Suprapubic skin (tissue), 4 donors: ENCODE measurements at regions not wholly inside any gene's neighbourhood (a gene's known extent, or its start where the extent isn't known, plus 50 kb on each side); places are given as distances from the start of the nearest gene placed in this dataset.
"Not testable (repeated sequence)": the region's sequence is repeated elsewhere in the genome, so short reads cannot be mapped to it uniquely, and the experiment has no call there.

Experiments used
- DNase-seq, 2 donors: peaks; one replicate each; pipeline ENCODE4 v3.0.0-alpha.2; 2019; ENCODE audit warnings: low spot score in 2 of 2
- H3K27ac ChIP-seq: fragments of 200-600 bp; sonication (generic); one replicate; pipeline ENCODE4 v1.5.1; 2019
- H3K27me3 ChIP-seq: fragments of 200-600 bp; sonication (generic); one replicate; pipeline ENCODE4 v1.5.1; 2019
- H3K36me3 ChIP-seq: fragments of 200-600 bp; sonication (generic); one replicate; pipeline ENCODE4 v1.5.1; 2019
- H3K4me1 ChIP-seq: fragments of 200-600 bp; sonication (generic); one replicate; pipeline ENCODE4 v1.5.1; 2019
- H3K4me3 ChIP-seq: fragments of 200-600 bp; sonication (generic); one replicate; pipeline ENCODE4 v1.5.1; 2019; ENCODE audit warnings: mild to moderate bottlenecking
- H3K9me3 ChIP-seq: fragments of 200-600 bp; sonication (generic); one replicate; pipeline ENCODE4 v1.5.1; 2019
- CTCF ChIP-seq, 2 donors: fragments of 200-600 bp in 1 of 2; fragments of 450-650 bp in 1 of 2; sonication (generic) in 1 of 2; IDR thresholded peaks; one replicate each; pipeline ENCODE4 v1.5.1; 2016 to 2019; ENCODE audit warnings: antibody characterized with exemption in 2 of 2, mild to moderate bottlenecking in 1 of 2, moderate library complexity in 1 of 2
- EP300 ChIP-seq: sonication (generic); formaldehyde crosslinking; IDR thresholded peaks from one replicate; pipeline ENCODE4 v1.6.1; 2017; ENCODE audit warnings: antibody characterized with exemption
- POLR2A ChIP-seq, 2 donors: fragments of 450-650 bp; IDR thresholded peaks; one replicate each; pipeline ENCODE4 v1.6.1; 2017; ENCODE audit warnings: antibody characterized with exemption in 2 of 2, mild to moderate bottlenecking in 2 of 2, moderate library complexity in 2 of 2
- POLR2AphosphoS5 ChIP-seq, 3 donors: sonication (generic); formaldehyde crosslinking; IDR thresholded peaks; one replicate each; pipeline ENCODE4 v1.6.1; 2017; ENCODE audit warnings: antibody characterized with exemption in 3 of 3
- WGBS: methylation state at CpG from one replicate; pipeline ENCODE4 v1.1.5; 2018; 5-methylcytosine and 5-hydroxymethylcytosine counted together

GRCh38 chr3:159675285-159675684 is 313.4 kb upstream of the IL12A start:
- H3K4me3 ChIP-seq = no peak overlapping the region
- H3K9me3 ChIP-seq = no peaks in the 10 kb centered on the region
- H3K27me3 ChIP-seq = no peaks in the 10 kb centered on the region
- DNase-seq = no peak
- H3K4me1 ChIP-seq = no peaks in the 10 kb centered on the region
- TF ChIP-seq EP300 (no peak), POLR2A (IDR thresholded peaks at IDR 0.05) (no peak), POLR2AphosphoS5 (IDR thresholded peaks at IDR 0.05) (no peak), CTCF (IDR thresholded peaks at IDR 0.05) (no peak)
- WGBS = 86% methylated on average over 4 of the region's 4 CpGs
- H3K27ac ChIP-seq = no peak overlapping the region
- no peaks in the 10 kb centered on the region for H3K36me3 ChIP-seq

GRCh38 chr3:159679900-159680299 is 308.7 kb upstream of the IL12A start:
- Histone ChIP-seq H3K27me3 (no peaks in the 10 kb centered on the region), H3K9me3 (no peaks in the 10 kb centered on the region), H3K4me3 (no peak overlapping the region), H3K36me3 (no peaks in the 10 kb centered on the region), H3K4me1 (no peaks in the 10 kb centered on the region), H3K27ac (no peak overlapping the region)
- TF ChIP-seq EP300 = no peak
- no peak for TF ChIP-seq CTCF (IDR thresholded peaks at IDR 0.05)
- no peak for TF ChIP-seq POLR2AphosphoS5 (IDR thresholded peaks at IDR 0.05)
- WGBS = 85% methylated on average over 11 of the region's 11 CpGs
- no peak for DNase-seq

GRCh38 chr3:159681717-159682116 is 306.9 kb upstream of the IL12A start:
- 79% methylated on average over 5 of the region's 5 CpGs for WGBS
- not testable (repeated sequence) for H3K4me3 ChIP-seq, H3K36me3 ChIP-seq, H3K27me3 ChIP-seq, H3K27ac ChIP-seq, DNase-seq, H3K9me3 ChIP-seq, H3K4me1 ChIP-seq

DNA sequence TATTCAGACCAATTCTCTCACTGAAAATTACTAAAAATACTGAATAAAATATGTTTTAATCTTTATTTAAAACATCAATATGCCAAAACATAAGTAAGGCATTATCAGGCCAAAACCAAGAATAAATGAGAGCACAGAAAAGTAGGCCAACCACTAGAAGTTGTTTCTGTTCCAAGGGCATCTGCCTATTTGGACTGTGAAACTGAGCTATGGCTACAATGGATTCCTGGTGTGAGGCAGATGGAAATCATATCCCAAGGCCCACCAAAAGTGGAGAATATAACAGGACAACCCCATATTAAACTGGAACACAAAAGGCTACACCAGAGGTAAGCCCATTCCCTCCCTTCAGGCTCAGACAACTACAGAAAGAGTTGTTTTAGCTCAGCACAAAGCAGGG is 302.8 kb upstream of the IL12A start:
- Histone ChIP-seq H3K9me3 (no peaks in the 10 kb centered on the region), H3K36me3 (no peaks in the 10 kb centered on the region), H3K27ac (no peak overlapping the region), H3K27me3 (no peaks in the 10 kb centered on the region), H3K4me1 (no peaks in the 10 kb centered on the region), H3K4me3 (no peak overlapping the region)
- TF ChIP-seq POLR2A (IDR thresholded peaks at IDR 0.05) (no peak), EP300 (no peak), POLR2AphosphoS5 (IDR thresholded peaks at IDR 0.05) (no peak), CTCF (IDR thresholded peaks at IDR 0.05) (no peak)
- no peak for DNase-seq

GRCh38 chr3:159693226-159693625 is 295.4 kb upstream of the IL12A start:
- H3K27ac ChIP-seq = no peak overlapping the region
- H3K4me3 ChIP-seq = no peak overlapping the region
- DNase-seq = no peak
- no peaks in the 10 kb centered on the region for H3K27me3 ChIP-seq
- H3K4me1 ChIP-seq = no peaks in the 10 kb centered on the region
- WGBS = 75% methylated on average over 4 of the region's 4 CpGs
- no peaks in the 10 kb centered on the region for H3K36me3 ChIP-seq
- TF ChIP-seq POLR2AphosphoS5 (IDR thresholded peaks at IDR 0.05) = no peak
- no peak for TF ChIP-seq CTCF (IDR thresholded peaks at IDR 0.05)
- no peak for TF ChIP-seq POLR2A (IDR thresholded peaks at IDR 0.05)
- no peak for TF ChIP-seq EP300
- H3K9me3 ChIP-seq = no peaks in the 10 kb centered on the region

DNA sequence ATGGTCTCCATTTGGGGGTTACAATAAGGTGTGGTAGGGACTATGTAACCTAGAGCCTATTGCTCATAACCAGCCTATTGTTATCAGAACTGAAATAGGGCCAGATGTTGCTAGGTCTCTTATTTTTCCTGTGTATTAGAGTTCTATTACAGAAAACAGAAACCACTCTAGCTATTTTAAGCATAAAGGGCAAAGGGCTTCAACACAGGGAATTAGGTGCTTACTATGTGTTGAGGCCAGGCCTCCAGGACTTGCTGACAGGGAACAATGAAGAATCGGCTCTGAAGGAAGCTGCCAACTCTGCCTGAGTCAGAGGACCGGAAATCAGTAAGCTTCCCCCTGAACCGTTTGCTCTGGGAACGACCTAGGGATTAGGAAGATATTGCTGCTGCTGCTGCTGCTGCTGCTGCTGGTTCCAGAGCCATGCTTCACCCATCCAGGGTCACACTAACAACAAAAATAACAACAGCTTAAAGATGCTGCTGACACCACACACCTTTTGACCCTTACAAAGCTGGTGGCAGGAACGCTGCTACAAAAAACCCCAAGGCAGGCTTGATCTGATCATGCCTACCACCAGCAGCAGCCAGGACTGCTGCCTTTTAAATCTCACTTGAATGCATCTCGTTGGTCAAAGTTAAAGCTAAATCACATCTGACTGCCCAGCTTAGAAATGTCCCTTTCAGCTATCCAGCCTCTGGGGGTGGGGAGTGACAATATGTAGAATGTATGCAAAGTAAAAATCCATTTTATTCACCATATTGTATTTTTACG is 276.9 kb upstream of the IL12A start:
- Histone ChIP-seq H3K27me3 (no peaks in the 10 kb centered on the region), H3K9me3 (no peaks in the 10 kb centered on the region), H3K36me3 (no peaks in the 10 kb centered on the region), H3K4me1 (no peaks in the 10 kb centered on the region), H3K4me3 (no peak overlapping the region), H3K27ac (no peak overlapping the region)
- 43% methylated on average over 7 of the region's 7 CpGs for WGBS
- DNase-seq = no peak
- no peak for TF ChIP-seq CTCF (IDR thresholded peaks at IDR 0.05)
- no peak for TF ChIP-seq POLR2A (IDR thresholded peaks at IDR 0.05)
